GM20000 (cell line): ENCODE measurements at regions not wholly inside any gene's neighbourhood (a gene's known extent, or its start where the extent isn't known, plus 50 kb on each side); places are given as distances from the start of the nearest gene placed in this dataset.

Experiments used
- DNase-seq: peaks from one replicate; pipeline ENCODE4 v3.0.0; 2012; ENCODE audit warnings: low spot score
- TF ChIP-seq, protein P1 (sequence below): IDR thresholded peaks from 2 replicates; pipeline ENCODE4 v1.5.1; 2012; ENCODE audit warnings: mild to moderate bottlenecking, control low read depth; ENCODE audit errors: extremely low read depth, missing control alignments

DNA sequence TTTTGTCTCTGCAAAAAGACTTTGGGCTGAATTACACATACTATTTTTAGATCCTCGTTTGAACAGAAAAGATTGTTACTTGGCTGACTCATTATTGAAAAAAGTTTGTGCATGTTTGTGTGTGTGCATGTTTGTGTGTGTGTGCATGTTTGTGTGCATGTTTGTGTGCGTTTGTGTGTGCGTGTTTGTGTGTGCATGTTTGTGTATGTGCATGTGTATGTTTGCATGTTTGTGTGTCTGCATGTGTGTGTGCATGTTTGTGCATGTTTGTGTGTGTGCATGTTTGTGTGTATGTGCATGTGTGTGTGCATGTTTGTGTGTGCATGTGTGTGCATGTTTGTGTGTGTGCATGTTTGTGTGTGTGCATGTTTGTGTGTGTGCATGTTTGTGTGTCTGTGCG is 201.1 kb upstream of the FAT1 start:
- TF ChIP-seq, protein P1, sequence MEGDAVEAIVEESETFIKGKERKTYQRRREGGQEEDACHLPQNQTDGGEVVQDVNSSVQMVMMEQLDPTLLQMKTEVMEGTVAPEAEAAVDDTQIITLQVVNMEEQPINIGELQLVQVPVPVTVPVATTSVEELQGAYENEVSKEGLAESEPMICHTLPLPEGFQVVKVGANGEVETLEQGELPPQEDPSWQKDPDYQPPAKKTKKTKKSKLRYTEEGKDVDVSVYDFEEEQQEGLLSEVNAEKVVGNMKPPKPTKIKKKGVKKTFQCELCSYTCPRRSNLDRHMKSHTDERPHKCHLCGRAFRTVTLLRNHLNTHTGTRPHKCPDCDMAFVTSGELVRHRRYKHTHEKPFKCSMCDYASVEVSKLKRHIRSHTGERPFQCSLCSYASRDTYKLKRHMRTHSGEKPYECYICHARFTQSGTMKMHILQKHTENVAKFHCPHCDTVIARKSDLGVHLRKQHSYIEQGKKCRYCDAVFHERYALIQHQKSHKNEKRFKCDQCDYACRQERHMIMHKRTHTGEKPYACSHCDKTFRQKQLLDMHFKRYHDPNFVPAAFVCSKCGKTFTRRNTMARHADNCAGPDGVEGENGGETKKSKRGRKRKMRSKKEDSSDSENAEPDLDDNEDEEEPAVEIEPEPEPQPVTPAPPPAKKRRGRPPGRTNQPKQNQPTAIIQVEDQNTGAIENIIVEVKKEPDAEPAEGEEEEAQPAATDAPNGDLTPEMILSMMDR, result no peak
- DNase-seq, result no peak

DNA sequence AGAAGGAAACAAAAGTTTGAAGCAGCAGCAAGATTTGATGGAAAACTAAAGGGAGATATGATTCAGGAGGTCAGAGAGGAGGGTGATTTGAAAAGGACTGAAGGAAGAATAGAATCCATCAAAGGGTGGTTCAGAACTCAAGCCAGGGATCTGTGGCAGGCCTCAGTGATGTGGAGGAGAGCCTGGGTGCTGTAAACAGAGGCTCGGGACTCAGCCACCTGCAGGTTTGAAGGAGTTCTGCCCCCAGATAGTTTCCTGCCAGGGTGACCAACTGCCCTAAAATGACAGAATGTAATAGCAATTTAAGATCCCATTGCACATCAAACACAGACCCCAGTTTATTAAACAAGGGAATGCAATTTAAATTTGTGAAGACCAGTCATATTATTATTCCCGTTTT is 204.0 kb upstream of the FAT1 start:
- DNase-seq, result no peak
- TF ChIP-seq, protein P1, result no peak

DNA sequence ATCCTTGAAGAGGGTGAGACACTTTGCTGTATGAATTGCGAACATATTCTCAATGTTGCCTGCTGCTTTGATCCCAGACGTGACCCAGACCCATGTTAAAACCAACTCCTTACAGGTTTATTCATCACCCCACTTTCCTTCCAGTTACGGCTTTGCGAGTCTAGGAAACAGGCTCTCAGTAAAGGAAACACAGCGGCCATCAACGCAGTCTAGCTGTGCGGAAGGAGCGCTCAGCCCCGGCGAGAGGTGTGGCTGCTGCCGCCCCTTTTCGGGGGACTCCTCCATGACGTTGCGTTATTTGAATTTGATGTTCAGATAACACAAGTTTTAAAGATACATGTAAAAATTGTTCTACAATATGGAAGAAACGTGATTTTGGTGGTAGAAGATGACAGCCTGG is 206.4 kb upstream of the FAT1 start:
- DNase-seq, result no peak
- TF ChIP-seq, protein P1, result no peak

DNA sequence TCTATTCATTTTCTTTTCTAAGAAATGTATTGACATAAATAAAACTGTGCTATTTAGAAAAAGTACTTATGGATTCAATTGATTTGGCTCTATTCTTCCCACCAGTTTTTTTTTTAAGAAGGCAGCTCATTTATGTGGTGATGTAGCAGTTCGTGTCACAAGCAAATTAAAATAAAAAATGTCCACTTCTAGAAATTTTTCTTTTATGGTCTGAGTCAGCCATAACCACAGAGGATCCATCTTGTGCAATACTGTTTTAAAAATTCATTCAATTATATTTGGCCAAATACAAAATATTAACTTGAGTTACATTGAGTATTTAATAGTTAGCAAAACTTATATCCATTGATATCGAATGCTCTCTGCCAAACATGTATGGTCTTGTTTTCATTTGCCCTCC is 207.9 kb upstream of the FAT1 start:
- TF ChIP-seq, protein P1, result no peak
- no peak for DNase-seq

DNA sequence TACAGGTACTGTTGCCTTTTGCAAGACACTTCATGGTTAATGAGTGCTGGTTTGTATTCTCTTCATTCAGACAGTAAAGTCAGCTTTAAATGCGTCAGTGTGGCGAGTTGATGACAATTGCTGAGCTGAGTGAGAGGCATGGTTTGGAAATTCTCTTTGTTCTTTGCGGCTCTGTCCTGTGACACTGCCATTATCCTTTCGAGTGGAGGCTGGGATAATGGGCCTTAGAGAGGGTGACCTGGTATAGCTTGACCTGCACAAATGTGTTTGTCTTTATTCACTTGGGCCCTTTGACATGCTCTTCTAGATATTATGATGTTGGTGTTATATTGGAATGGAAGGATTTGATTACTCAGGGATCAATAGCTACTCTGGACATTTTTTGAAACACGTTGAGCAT is 208.5 kb upstream of the FAT1 start:
- TF ChIP-seq, protein P1, result no peak
- no peak for DNase-seq

DNA sequence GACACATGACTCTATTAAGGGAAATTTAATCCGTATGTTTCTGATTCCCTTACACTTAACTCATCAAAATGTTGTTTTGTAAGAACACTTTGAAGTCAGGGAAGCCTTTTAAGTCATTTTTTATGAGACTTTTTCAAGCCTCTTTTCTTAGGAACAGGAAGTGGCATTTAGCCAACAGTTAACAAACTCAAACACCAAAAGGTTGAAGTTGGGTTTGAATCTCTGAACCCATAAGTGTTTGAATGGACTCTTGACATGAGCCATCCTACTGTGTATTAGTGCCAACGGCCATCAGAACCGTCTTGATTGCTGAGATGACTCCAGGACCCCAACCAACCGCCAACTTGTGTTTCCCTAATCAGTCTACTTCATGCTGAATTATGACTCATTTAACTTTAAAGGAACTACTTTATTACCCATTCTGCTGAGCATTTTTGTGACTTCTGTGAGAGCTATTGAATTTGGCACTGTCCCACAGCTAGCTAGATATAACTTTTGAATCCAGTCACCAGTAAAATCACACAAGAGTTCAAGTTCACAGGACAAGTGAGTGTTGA is 209.1 kb upstream of the FAT1 start:
- DNase-seq, result no peak
- TF ChIP-seq, protein P1, result no peak

DNA sequence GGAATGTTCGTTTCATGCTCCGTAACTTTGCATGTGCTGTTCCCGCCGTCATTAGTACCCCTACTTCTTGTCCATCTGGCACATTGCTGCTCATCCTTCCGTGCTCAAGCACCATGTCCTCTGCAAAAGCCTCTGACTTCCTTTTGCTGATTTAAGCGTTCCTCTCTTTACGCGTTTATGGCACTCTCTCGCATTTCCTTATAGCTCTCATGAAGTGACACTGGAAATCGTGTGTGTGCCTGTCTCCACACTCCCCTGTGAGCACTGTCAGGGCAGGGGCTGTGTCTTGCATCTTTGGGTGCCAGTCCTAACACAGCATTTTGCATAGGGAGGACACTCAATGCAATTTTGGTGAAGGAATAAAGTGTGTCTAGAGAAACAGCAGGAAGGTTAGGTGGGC is 210.6 kb upstream of the FAT1 start:
- TF ChIP-seq, protein P1, result no peak

More for the DNA sequence above, 210.6 kb upstream of the FAT1 start:
- no peak for DNase-seq
